ENCODE measurements at regions not wholly inside any gene's neighbourhood (a gene's known extent, or its start where the extent isn't known, plus 50 kb on each side); places are given as distances from the start of the nearest gene placed in this dataset.

DNA sequence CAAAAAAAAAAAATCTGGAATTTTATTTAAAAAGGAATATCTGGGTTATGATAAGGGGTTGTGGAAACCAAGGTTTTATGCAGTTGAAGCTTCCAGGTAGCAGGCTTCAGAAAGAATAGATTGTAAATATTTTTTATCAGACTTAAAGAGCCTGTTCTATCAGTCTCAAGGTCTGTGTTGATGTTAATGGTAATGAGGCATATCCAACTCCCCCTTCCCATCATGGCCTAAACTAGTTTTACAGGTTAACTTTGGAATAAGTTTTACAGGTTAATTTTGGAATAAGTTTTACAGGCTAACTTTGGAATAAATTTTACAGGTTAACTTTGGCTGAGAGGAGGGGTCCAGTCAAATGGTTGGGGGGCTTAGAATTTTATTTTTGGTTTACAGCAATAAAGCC is 92.4 kb downstream of the CD24 start (continued):
- TF ChIP-seq MAX (IDR thresholded peaks at IDR 0.05) (no peak), YY1 (IDR thresholded peaks at IDR 0.05; ENCODE audit: extremely low read depth, insufficient replicate concordance, low read depth, low read length) (no peak), POLR2A (IDR thresholded peaks at IDR 0.05; ENCODE audit: borderline replicate concordance, extremely low read depth, insufficient read depth, insufficient read length) (no peak), ZBTB33 (IDR thresholded peaks at IDR 0.05; ENCODE audit: extremely low read depth, insufficient replicate concordance, low read length) (no peak), JUND (IDR thresholded peaks at IDR 0.05) (no peak), ZFX (IDR thresholded peaks at IDR 0.05) (no peak)

- DNase-seq (ENCODE audit: low read depth, low spot score): no peak
- TF ChIP-seq SP1 (IDR thresholded peaks at IDR 0.05; ENCODE audit: low read depth): no peak
- no peak for TF ChIP-seq ZNF274 (IDR thresholded peaks at IDR 0.05; ENCODE audit: low read depth, low read length)
- no peak for TF ChIP-seq CTCF (IDR thresholded peaks at IDR 0.05 in 2 of 3, conservative IDR thresholded peaks at IDR 0.05 in 1 of 3; ENCODE audit: borderline replicate concordance in 1 of 3, insufficient read depth in 1 of 3, low read depth in 2 of 3, low read length in 2 of 3)
- TF ChIP-seq POLR2AphosphoS5 (IDR thresholded peaks at IDR 0.05; ENCODE audit: low read depth, low read length): no peak
- TF ChIP-seq JUND (IDR thresholded peaks at IDR 0.05): no peak
- no peak for TF ChIP-seq CBX3 (IDR thresholded peaks at IDR 0.05; ENCODE audit: low read depth)
- no peak for TF ChIP-seq EZH2phosphoT487 (IDR thresholded peaks at IDR 0.05; ENCODE audit: borderline replicate concordance)
- no peak for TF ChIP-seq ATF3 (IDR thresholded peaks at IDR 0.05)
- TF ChIP-seq FOSL1 (IDR thresholded peaks at IDR 0.05; ENCODE audit: low read depth): no peak
- TF ChIP-seq MAX (IDR thresholded peaks at IDR 0.05): no peak
- TF ChIP-seq, protein P1, sequence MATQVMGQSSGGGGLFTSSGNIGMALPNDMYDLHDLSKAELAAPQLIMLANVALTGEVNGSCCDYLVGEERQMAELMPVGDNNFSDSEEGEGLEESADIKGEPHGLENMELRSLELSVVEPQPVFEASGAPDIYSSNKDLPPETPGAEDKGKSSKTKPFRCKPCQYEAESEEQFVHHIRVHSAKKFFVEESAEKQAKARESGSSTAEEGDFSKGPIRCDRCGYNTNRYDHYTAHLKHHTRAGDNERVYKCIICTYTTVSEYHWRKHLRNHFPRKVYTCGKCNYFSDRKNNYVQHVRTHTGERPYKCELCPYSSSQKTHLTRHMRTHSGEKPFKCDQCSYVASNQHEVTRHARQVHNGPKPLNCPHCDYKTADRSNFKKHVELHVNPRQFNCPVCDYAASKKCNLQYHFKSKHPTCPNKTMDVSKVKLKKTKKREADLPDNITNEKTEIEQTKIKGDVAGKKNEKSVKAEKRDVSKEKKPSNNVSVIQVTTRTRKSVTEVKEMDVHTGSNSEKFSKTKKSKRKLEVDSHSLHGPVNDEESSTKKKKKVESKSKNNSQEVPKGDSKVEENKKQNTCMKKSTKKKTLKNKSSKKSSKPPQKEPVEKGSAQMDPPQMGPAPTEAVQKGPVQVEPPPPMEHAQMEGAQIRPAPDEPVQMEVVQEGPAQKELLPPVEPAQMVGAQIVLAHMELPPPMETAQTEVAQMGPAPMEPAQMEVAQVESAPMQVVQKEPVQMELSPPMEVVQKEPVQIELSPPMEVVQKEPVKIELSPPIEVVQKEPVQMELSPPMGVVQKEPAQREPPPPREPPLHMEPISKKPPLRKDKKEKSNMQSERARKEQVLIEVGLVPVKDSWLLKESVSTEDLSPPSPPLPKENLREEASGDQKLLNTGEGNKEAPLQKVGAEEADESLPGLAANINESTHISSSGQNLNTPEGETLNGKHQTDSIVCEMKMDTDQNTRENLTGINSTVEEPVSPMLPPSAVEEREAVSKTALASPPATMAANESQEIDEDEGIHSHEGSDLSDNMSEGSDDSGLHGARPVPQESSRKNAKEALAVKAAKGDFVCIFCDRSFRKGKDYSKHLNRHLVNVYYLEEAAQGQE (IDR thresholded peaks at IDR 0.05; ENCODE audit: low read depth): no peak
- TF ChIP-seq SRF (IDR thresholded peaks at IDR 0.05; ENCODE audit: low read depth): no peak
- TF ChIP-seq CEBPB (IDR thresholded peaks at IDR 0.05; ENCODE audit: low read depth): no peak
- no peak for TF ChIP-seq ZFX (IDR thresholded peaks at IDR 0.05)
These were observed 93.6 kb downstream of the CD24 start for GRCh38 chr6:106880952-106881351.

More at GRCh38 chr6:106880952-106881351, 93.6 kb downstream of the CD24 start:
- Histone ChIP-seq H3K27ac (ENCODE audit: low read depth, low read length) (no peak overlapping the region), H3K4me2 (ENCODE audit: low read length) (no peak overlapping the region), H3K4me3 (replicated peaks in 1 of 2; ENCODE audit: low read depth in 1 of 2, low read length in 2 of 2) (no peak overlapping the region), H3K9me3 (ENCODE audit: control insufficient read depth in 1 of 2, insufficient read depth in 1 of 2, low read depth in 1 of 2, low read length in 2 of 2) (no peaks in the 10 kb centered on the region; a peak in 1 of 4 replicates), H4K20me1 (ENCODE audit: insufficient read depth) (no peaks in the 10 kb centered on the region), H2AFZ (ENCODE audit: low read depth, low read length, poor library complexity, severe bottlenecking) (no peak overlapping the region), H3K9ac (ENCODE audit: low read length) (no peak overlapping the region), H3K4me1 (ENCODE audit: control insufficient read depth in 1 of 2, insufficient read depth in 2 of 2, low read length in 2 of 2) (peaks cover 0 to 5% of the 10 kb centered on the region in 2 experiments; a peak in 1 of 4 replicates), H3K79me2 (ENCODE audit: insufficient read depth, low read length) (no peaks in the 10 kb centered on the region), H3K36me3 (ENCODE audit: control insufficient read depth in 1 of 2, insufficient read depth in 2 of 2, low read length in 2 of 2) (no peaks in the 10 kb centered on the region), H3K9me2 (ENCODE audit: insufficient read depth) (no peaks in the 10 kb centered on the region), H3K27me3 (ENCODE audit: insufficient read depth, low read length) (no peaks in the 10 kb centered on the region)
- ATAC-seq: no peak
- intact Hi-C loops (cut with micrococcal nuclease): loop anchor here (5.0 kb wide), 1 partner anchor 96 kb away; no protein-coding TSS in a partner anchor
- ChIA-PET POLR2A (no interaction called here), RAD21 (ENCODE audit: low non-redundant PET in 1 of 2, low total read pairs in 2 of 2, uncharacterized antibody in 2 of 2, unreplicated experiment in 2 of 2) (no interaction called here), CTCF (no interaction called here)
- no TSS peak for BruUV-seq (replicated peaks)
